A549 (cell line): ENCODE measurements at regions not wholly inside any gene's neighbourhood (a gene's known extent, or its start where the extent isn't known, plus 50 kb on each side); places are given as distances from the start of the nearest gene placed in this dataset.
"Not testable (repeated sequence)": the region's sequence is repeated elsewhere in the genome, so short reads cannot be mapped to it uniquely, and the experiment has no call there.

Experiments
- CBX8 ChIP-seq: fragments of 200-600 bp; sonication (generic); IDR thresholded peaks from 2 replicates; pipeline ENCODE4 v1.6.1; 2016
- CTCF ChIP-seq: fragments of >200 bp; sonication (Bioruptor Twin); formaldehyde crosslinking; IDR thresholded peaks from 3 replicates; pipeline ENCODE4 v1.5.1; 2016
- JUNB ChIP-seq: fragments of >200 bp; sonication (Bioruptor Twin); formaldehyde crosslinking; IDR thresholded peaks from 2 replicates; pipeline ENCODE4 v1.6.1; 2016
- REST ChIP-seq: fragments of 200-600 bp; sonication (generic); IDR thresholded peaks from 2 replicates; pipeline ENCODE4 v1.6.1; 2016; ENCODE audit warnings: antibody characterized with exemption, mild to moderate bottlenecking, moderate library complexity

GRCh38 chrY:12299796-12300195 is 401.2 kb upstream of the USP9Y start:
- TF ChIP-seq CBX8, REST, JUNB, CTCF: not testable (repeated sequence)
